ENCODE measurements at regions not wholly inside any gene's neighbourhood (a gene's known extent, or its start where the extent isn't known, plus 50 kb on each side); places are given as distances from the start of the nearest gene placed in this dataset.
A peak's percentile ranks its signal among the peaks of the same experiment; 100 is the strongest.

DNA sequence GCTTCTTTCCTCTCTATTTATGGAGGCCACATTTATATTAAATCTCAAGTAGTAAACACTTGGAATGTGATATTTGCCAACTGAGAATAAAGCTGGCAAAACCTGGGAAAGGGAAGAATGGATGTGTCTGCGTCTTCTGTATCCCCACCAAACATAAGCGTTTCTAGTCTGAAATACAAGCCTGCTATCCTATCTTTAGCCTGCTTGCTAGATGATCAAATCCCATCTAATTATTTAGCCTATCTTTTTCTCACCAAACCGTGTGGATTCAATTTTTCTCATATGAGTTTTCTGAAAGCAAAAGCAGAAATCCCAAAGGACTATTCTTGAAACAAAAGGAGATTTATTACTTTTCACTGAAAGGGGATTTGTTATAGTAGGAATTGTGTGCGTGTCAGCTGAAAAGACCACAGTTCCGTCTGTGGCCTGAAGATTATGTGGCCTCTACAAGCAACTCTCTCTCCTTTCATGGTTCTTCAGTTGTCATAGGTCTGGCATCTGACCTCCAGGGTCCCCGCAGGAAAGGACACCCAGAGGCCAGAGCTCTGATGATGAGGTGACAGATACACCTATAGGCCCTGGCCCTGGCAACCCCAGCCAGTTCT, 266.0 kb upstream of the MCTP2 start:
- H3K27me3 ChIP-seq, result no peaks in the 10 kb centered on the region
- no peak for DNase-seq
- H3K4me3 ChIP-seq, result no peak overlapping the region
- no peak overlapping the region for H3K27ac ChIP-seq
- intact Hi-C loops (cut with DNase I), result no loop called here
- no peak for TF ChIP-seq POLR2A (IDR thresholded peaks at IDR 0.05)
- TF ChIP-seq, protein P1, sequence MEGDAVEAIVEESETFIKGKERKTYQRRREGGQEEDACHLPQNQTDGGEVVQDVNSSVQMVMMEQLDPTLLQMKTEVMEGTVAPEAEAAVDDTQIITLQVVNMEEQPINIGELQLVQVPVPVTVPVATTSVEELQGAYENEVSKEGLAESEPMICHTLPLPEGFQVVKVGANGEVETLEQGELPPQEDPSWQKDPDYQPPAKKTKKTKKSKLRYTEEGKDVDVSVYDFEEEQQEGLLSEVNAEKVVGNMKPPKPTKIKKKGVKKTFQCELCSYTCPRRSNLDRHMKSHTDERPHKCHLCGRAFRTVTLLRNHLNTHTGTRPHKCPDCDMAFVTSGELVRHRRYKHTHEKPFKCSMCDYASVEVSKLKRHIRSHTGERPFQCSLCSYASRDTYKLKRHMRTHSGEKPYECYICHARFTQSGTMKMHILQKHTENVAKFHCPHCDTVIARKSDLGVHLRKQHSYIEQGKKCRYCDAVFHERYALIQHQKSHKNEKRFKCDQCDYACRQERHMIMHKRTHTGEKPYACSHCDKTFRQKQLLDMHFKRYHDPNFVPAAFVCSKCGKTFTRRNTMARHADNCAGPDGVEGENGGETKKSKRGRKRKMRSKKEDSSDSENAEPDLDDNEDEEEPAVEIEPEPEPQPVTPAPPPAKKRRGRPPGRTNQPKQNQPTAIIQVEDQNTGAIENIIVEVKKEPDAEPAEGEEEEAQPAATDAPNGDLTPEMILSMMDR (IDR thresholded peaks at IDR 0.05), result no peak
- H3K4me1 ChIP-seq, result no peaks in the 10 kb centered on the region
- H3K36me3 ChIP-seq, result no peaks in the 10 kb centered on the region
- 65 to 88% methylated on average over 5 to 6 of the region's 6 CpGs for WGBS, 2 donors
- no peaks in the 10 kb centered on the region for H3K9me3 ChIP-seq

DNA sequence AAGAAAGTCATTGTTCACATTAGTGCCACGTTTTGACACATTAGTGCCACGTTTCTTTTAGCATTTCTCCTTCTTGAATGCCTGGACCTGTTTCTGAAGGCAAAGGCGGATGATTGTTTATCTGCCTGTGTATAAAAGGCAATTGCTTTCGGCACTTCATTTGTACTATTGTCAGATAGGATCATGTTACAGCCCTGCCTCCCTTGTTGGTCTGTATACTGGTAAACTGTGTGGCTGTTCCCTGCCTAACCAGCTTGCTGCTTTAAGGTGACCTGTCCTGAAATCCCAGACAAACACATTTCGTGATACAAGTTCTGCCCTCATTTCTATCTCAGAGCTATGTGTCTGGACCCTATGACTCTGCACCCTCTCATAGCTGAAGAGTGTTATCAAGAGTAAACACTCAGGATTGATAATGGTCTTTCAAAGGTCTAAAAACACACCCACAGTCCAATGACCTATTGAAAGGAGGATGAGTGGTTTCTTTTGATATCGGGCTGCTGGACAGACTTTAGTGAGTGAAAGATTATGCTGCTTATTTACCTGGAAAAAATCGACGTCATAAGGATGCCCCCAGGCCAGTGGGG, 276.3 kb upstream of the MCTP2 start:
- intact Hi-C loops (cut with DNase I), result no loop called here
- no peaks in the 10 kb centered on the region for H3K9me3 ChIP-seq
- no peak overlapping the region for H3K4me3 ChIP-seq
- DNase-seq, result no peak
- no peaks in the 10 kb centered on the region for H3K36me3 ChIP-seq
- TF ChIP-seq, protein P1 (IDR thresholded peaks at IDR 0.05), result no peak
- TF ChIP-seq POLR2A (IDR thresholded peaks at IDR 0.05), result no peak
- H3K27ac ChIP-seq, result no peak overlapping the region
- peaks cover 0 to 12% (median 0%) of the 10 kb centered on the region in 3 donors for H3K4me1 ChIP-seq
- WGBS, 2 donors, result 41 to 50% methylated on average over 8 of the region's 8 CpGs
- no peaks in the 10 kb centered on the region for H3K27me3 ChIP-seq

DNA sequence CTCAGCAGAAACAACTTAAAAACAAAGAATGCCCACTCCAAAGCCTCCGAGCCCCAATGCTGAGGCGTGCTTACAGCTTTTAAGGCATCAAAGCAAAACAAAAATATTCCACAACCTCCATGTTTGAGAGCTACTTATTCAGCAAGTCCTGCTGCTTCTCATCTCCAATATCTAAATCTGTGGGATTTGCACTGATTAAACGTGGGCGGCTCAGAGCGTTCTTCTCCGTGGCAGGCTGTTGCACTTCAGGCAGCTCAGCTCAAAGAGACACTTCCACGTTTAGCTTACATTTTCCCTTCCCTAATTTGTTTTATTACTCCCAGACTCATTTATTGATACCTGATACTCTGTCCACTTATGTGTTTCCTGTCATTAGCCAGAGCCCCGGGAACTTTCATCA, 282.6 kb upstream of the MCTP2 start:
- Histone ChIP-seq H3K4me1 (peaks cover 0 to 7% (median 0%) of the 10 kb centered on the region in 3 donors), H3K4me3 (no peak overlapping the region), H3K27me3 (no peaks in the 10 kb centered on the region), H3K27ac (no peak overlapping the region), H3K36me3 (no peaks in the 10 kb centered on the region), H3K9me3 (no peaks in the 10 kb centered on the region)
- no peak for DNase-seq
- intact Hi-C loops (cut with DNase I), result no loop called here
- WGBS, 2 donors, result 61 to 65% methylated on average over 8 of the region's 8 CpGs
- TF ChIP-seq, protein P1 (IDR thresholded peaks at IDR 0.05), result no peak
- TF ChIP-seq POLR2A (IDR thresholded peaks at IDR 0.05), result no peak

DNA sequence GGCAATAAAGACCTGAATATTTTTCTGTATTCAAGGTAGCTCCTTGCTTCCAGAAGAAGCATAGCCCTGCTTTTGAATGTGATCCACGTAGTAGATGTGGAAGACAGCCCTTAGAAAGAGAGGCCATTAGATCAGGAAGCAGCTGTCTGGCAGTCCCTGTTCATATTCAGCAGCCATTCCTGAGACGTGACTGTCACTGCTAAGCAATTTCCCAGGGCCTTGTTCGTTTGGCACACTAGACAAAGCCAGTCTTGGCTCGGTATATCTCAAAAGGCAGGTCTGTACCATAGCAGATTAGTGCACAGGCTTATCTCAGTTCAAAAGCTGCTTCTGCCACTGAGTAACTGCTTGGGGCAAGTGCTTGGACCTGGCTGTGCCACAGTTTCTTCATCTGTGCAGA, 287.8 kb upstream of the MCTP2 start:
- Histone ChIP-seq H3K4me1 (peaks cover 0 to 29% (median 3%) of the 10 kb centered on the region in 3 donors), H3K27me3 (no peaks in the 10 kb centered on the region), H3K36me3 (no peaks in the 10 kb centered on the region), H3K9me3 (no peaks in the 10 kb centered on the region), H3K4me3 (no peak overlapping the region), H3K27ac (peak overlapping the region in 3 of 4 donors; percentile 40 to 56 (median 46))
- intact Hi-C loops (cut with DNase I), result no loop called here
- TF ChIP-seq, protein P1 (IDR thresholded peaks at IDR 0.05), result no peak
- TF ChIP-seq POLR2A (IDR thresholded peaks at IDR 0.05), result no peak
- WGBS, 2 donors, result 28 to 43% methylated on average over 4 of the region's 4 CpGs
- no peak for DNase-seq

DNA sequence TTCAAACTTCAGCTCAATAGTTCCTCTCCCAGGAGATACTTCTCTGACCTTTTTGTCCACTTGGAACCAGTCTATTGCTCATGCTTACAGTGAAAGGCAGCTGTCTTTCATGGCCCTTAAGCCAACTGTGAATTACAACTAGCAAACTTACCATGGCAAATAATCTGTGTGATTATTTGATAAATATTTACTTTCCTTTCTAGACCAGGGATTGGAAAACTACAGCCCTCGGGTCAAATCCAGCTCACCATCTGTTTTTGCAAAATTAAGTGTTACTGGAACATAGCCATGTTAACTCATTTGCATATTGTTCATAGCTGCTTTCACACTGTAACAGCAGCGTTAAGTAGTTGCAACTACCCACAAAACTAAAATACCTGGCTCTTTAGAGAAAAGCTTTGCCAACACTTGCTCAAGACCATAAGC, 289.1 kb upstream of the MCTP2 start:
- intact Hi-C loops (cut with DNase I), result no loop called here
- DNase-seq, result no peak

More for the DNA sequence above, 289.1 kb upstream of the MCTP2 start:
- no peaks in the 10 kb centered on the region for H3K9me3 ChIP-seq
- no peak overlapping the region for H3K4me3 ChIP-seq
- 27 to 40% methylated on average over 2 of the region's 2 CpGs for WGBS, 2 donors
- H3K36me3 ChIP-seq, result no peaks in the 10 kb centered on the region
- H3K27me3 ChIP-seq, result no peaks in the 10 kb centered on the region
- peaks cover 0 to 29% (median 3%) of the 10 kb centered on the region in 3 donors for H3K4me1 ChIP-seq
- TF ChIP-seq, protein P1 (IDR thresholded peaks at IDR 0.05), result no peak
- no peak for TF ChIP-seq POLR2A (IDR thresholded peaks at IDR 0.05)
- peak overlapping the region in 2 of 4 donors; percentile 46 to 56 for H3K27ac ChIP-seq
